ENCODE measurements at regions not wholly inside any gene's neighbourhood (a gene's known extent, or its start where the extent isn't known, plus 50 kb on each side); places are given as distances from the start of the nearest gene placed in this dataset.

GRCh38 chr13:99072356-99072755 lies 94.5 kb upstream of the DOCK9 start:
- TF ChIP-seq, protein P1, sequence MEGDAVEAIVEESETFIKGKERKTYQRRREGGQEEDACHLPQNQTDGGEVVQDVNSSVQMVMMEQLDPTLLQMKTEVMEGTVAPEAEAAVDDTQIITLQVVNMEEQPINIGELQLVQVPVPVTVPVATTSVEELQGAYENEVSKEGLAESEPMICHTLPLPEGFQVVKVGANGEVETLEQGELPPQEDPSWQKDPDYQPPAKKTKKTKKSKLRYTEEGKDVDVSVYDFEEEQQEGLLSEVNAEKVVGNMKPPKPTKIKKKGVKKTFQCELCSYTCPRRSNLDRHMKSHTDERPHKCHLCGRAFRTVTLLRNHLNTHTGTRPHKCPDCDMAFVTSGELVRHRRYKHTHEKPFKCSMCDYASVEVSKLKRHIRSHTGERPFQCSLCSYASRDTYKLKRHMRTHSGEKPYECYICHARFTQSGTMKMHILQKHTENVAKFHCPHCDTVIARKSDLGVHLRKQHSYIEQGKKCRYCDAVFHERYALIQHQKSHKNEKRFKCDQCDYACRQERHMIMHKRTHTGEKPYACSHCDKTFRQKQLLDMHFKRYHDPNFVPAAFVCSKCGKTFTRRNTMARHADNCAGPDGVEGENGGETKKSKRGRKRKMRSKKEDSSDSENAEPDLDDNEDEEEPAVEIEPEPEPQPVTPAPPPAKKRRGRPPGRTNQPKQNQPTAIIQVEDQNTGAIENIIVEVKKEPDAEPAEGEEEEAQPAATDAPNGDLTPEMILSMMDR (IDR thresholded peaks at IDR 0.05): no peak
- ATAC-seq (ENCODE audit: low FRiP score) (no peak), DNase-seq (ENCODE audit: low spot score) (no peak)

- no peak for ATAC-seq (ENCODE audit: low FRiP score)
- DNase-seq (ENCODE audit: low spot score): no peak
- TF ChIP-seq, protein P1 (IDR thresholded peaks at IDR 0.05): no peak
These were observed 95.1 kb upstream of the DOCK9 start for GRCh38 chr13:99072941-99073340.

GRCh38 chr13:99074693-99075092 lies 96.8 kb upstream of the DOCK9 start:
- DNase-seq (ENCODE audit: low spot score) (no peak), ATAC-seq (ENCODE audit: low FRiP score) (no peak)
- TF ChIP-seq, protein P1 (IDR thresholded peaks at IDR 0.05): no peak

- TF ChIP-seq, protein P1 (IDR thresholded peaks at IDR 0.05): no peak
These were observed 97.7 kb upstream of the DOCK9 start for GRCh38 chr13:99075268-99076191.

DNA sequence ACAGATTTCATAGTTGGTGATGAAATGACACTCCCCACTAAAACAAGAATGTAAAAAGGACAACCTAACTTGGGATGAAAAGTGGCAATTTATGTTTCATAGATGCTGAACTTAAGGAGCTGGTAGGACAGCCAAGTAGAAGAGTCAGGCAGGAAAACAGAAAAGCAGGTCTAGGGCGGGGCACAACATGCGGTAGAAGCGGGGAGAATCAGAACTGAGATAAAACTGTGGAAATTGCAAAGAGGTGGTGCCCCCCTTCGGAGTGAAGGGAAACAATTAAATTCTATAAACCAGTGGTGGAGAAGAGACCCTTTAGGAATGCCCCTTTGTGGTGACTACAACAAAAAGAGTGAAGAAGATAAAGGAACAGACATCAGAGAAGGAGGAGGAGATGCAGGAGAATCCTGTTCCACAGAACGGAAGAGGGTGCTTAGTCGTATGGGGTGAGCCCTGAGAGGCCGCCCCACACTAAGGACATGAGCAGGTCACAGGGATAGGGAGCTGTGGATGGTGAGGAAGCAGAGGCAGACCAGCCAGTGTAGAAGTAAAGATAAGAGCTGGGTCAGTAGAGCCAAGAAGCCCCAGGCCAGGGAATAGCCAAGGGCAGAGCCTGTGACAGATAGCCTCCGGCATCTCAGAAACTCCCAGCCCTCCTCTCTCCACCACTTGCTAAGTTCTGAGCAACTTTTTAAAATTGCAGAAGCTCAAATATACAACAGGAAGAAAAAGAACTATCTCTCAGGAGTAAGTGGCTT lies 100.3 kb upstream of the DOCK9 start:
- no peak for DNase-seq (ENCODE audit: low spot score)
- TF ChIP-seq, protein P1 (IDR thresholded peaks at IDR 0.05): no peak
- no peak for ATAC-seq (ENCODE audit: low FRiP score)

More at GRCh38 chr13:99075268-99076191, 97.7 kb upstream of the DOCK9 start:
- DNase-seq (ENCODE audit: low spot score) (no peak), ATAC-seq (ENCODE audit: low FRiP score) (no peak)

DNA sequence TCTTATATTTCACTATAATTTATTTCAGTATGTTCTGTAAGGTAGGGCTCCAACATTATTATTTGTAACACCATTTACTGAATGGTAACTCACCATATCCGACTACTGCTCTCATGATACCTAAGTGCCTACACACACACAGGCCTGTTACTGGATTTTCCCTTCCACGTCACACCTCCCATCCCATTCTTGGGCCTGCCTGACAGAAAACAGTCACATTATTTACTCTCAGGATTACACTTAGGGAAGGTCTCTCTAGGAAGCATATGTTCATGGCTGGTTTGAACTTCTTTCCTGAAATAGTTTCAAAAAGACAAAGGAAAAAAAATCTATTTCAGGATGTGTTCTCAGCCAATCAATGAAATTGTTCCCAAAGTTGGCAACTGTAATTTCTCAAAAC lies 102.3 kb upstream of the DOCK9 start:
- TF ChIP-seq, protein P1 (IDR thresholded peaks at IDR 0.05): no peak
- ATAC-seq (ENCODE audit: low FRiP score) (no peak), DNase-seq (ENCODE audit: low spot score) (no peak)

All from omental fat pad (tissue), 3 donors.